HG03095 (cell line): ENCODE measurements at regions not wholly inside any gene's neighbourhood (a gene's known extent, or its start where the extent isn't known, plus 50 kb on each side); places are given as distances from the start of the nearest gene placed in this dataset.
"Not testable (repeated sequence)": the region's sequence is repeated elsewhere in the genome, so short reads cannot be mapped to it uniquely, and the experiment has no call there.

Experiments
- ATAC-seq: cut with Tn5 transposase; IDR thresholded peaks from one replicate; pipeline ENCODE4 v1.9.1; 2021; ENCODE audit warnings: moderate library complexity; ENCODE audit not compliant: unreplicated experiment

DNA sequence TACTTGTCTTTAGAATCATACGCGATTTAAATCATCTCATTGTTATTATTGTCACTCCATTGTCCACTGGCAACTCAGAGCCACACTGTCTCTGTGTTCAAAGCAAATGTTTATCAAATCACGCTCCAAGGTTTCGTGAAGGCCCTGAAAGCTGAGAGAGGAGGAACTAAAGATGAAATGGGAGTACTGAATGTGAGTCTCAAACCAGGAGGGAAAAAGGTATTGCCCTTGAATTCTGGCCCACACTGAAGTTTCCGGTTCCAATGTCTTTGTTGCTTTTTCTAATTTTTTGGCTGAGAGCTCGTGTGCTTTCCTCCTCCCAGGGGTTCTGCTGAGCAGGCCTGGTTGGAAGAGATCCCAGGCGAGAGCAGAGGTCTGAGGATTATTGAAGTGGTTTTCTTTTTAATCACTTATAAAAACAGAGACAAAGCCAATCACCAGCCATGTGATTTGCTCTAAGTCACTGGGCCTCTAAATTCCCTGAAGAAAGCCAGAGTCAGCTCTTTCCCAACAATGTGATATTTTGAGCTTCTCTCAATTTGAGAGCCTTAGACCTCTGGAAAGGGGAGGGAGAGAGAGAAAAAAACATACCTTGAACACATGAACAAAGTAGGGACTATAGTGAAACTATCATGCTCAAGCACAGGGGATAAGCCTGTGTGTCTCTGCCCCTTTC lies 420.8 kb upstream of the GRAMD2B start:
- no peak for ATAC-seq

DNA sequence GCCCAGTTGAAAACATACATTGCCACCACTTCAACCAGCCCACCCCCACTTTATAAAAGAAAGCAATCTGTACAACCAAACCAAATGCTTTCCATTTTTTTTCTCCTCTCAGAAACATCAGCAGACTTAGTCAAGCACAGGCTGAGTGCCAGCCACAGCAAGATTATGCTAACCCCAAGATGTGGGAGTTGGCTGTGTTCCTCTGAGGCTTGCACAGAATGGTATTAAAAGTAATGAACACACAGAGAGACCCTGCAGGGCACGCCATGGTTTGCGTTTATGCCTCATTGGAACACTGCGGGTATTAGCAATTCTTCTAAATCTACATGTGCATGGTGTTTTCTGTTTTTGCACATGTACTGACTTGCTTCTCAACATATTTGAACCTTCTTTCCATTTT lies 419.9 kb upstream of the GRAMD2B start:
- no peak for ATAC-seq

DNA sequence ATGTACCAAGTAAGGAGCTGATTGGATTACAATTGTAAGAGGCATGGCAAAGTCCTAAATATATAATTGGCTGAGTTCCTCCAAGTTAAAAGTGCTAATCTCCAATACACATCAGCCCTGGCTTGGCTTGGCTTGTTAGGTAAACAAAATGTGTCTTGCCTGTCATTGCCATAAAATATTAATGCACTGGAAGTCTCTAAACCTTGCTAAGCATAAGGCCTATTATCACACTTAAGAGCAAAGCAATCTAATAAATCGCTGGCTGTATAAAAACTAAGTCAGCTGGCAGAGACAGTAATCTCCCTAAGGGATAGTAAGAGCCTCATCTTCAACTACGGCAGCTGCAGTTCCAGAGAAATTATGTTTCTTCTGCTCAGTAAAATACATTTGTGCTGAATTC lies 418.6 kb upstream of the GRAMD2B start:
- no peak for ATAC-seq

DNA sequence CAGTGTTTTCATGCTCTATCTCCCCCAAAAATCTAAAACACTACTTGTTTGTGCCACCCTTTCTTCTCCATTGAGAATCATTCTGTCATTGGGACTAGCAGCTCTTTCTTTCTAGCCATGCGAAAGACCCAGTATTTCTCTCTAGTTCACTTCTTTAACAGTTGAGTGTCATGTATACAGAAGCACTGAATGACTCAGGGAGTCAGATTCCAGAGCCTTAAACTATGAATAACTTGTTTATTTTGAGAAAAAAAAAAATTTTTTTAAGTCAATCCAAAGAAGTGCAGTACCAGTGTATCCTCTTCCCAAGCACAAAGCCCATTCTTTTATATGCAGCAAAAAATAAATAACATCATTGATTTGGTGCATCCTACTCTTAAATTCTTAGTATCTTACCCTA lies 415.4 kb upstream of the GRAMD2B start:
- ATAC-seq: no peak

DNA sequence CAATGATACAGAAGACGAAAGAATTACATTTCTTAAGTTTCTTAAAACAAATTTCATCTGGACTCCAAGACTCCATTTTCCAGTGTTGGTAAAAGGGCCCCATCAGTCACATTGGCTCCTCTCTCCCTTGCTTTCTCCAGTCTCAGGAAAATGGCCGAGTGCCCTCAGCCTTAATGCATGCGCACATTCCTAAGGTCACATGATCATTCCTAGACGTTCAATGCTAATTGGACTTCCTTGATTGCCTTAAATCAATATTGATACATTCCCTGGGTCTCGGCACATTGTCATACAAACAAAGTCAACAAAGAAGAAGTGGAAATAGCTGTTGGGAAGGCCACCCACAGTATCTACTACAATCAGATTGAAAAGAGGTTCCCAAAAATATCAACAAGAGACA lies 413.6 kb upstream of the GRAMD2B start:
- ATAC-seq: no peak

DNA sequence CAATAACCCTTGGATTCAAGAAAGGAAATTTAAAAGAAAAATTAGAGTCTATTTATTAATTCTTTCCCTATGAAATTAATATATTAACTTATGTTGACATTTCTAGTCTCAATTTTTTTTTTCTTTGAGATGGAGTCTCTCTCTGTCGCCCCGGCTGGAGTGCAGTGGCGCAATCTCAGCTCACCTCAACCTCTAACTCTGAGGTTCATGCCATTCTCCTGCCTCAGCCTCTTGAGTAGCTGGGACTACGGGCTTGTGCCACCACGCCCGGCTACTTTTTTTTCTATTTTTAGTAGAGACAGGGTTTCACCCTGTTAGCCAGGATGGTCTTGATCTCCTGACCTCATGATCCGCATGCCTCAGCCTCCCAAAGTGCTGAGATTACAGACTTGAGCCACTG lies 411.7 kb upstream of the GRAMD2B start:
- not testable (repeated sequence) for ATAC-seq

DNA sequence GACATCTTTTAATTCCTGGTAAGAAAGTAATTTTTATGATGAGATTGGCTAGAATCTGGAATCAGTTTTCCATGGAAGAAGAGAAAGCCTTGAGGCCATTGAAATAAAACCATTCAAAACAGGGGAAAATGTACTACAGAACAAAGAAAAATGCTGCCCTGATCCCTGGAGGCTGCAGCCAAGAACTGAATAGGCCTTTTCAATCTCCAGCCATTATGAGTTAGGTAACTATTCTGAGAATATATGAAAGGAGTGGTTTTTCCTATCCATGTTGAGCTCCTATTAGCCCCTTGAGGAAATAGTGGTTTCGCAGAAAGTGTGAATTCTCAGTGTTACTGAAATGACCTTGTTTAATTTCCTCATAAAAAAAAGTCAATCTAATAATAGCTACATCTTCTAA lies 408.5 kb upstream of the GRAMD2B start:
- ATAC-seq: no peak

DNA sequence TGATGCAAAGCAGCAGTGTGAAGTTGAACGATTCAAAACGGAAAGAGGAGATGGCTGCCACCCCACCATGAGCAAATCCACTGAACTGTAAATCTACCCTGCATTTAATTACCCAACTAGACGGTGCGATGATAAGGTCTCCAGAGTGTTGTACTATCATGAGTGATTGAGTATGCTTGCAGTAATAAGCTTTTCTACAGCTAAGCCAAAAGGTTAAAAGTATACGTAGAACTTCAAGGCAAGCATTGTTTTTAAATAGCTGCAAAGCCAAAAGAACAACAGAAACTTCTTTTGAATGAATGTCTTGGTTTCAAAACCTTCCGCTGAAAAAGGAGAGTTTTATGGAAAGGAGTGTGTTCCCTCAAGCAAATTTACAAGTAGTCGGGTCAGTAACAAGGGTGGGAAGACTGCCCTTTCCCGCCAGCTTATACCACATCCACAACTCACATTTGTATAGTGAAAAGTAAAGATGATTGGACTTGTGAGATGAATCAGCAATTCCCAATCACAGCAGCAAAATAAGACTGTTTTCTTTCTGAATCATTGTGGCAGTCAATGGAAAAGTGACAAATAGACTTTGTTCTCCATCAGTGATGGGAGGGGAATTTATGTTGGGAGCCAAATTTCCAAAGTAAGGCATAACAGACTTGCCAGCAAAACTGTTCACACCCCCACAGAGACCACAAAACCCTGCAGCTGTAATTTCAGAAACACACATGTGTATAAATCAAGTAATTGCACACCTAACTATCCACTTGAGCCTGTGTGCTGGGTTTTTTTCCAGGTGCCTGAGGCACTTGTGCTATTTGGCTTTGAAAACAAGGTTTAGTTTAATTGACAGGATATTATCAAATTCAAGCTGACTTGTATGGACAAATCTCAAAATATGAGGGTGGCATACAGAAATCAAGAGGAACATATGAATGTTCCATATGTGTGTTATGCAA lies 407.7 kb upstream of the GRAMD2B start:
- ATAC-seq: no peak

DNA sequence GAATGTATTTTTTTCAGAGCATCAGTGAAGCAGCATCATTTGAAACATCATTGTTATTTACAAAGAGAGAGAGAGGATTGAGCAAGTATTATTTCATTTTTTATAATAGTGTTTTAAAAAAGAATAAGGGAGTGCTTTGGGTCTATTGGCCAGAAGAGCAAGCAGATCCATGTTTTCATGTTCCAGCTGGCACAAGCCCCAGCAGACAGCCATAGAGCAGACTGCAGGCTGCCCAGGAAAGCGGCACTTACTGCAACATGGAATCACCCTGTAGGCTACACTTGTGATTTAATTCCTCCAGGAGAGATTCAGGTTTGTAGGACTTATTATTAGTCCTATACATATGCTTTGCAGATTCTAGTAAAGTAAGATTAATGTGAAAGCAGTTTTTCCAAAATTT lies 407.0 kb upstream of the GRAMD2B start:
- ATAC-seq: no peak

DNA sequence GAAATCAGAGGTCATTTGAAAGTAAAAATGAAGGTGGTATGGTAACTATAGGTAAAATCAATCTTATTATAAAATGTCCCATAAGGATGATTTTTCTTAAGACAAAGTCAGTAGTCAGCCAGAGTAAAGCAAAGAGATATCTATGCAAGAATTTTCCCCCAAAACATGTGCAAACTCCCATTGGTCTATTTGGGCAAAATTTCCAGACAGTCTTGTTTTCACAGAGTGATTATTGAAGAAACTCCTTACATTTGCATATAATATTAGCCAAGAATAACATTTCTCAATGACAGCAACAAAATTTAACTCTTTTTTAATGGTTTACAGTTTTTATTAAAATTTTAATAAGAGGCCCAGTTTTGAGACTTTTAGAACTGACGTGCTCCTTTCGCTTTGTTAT lies 406.1 kb upstream of the GRAMD2B start:
- no peak for ATAC-seq

DNA sequence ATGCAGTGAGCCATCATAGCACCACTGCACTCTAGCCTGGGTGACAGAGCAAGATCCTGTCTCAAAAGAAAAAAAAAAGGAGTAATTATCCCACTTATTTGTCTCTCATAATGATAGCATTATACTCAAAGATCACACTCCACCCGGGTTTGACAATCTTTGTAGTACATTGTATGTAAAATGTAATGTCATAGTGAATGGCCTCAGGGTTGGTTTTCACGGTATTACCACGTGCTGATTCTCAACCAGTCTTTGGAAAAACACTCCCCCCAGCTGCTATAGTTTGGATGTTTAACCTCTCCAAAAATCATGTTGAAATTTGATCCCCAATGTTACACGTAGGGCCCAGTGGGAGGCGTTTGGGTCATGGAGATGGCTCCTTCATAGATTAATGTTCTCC lies 402.4 kb upstream of the GRAMD2B start:
- no peak for ATAC-seq

DNA sequence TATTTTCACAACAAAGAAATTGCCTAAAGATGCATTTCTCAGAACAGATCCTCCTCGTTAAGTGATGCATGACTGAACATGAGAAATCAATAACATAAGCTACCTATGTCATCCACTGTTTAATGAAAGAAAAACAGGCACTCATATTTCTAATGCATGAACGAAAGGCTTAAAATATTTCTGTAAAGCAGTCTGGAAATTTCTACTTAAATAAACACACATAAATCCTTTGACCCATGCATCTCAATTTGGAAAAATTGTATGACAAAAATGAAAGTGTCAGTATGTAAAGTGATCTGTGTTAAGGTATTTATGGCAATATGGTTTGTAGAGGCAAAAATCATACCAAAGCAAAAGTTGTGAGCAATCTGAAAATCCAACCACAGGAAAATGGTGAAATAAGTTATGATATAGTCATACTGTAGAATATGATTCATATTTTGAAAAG lies 399.2 kb upstream of the GRAMD2B start:
- no peak for ATAC-seq

DNA sequence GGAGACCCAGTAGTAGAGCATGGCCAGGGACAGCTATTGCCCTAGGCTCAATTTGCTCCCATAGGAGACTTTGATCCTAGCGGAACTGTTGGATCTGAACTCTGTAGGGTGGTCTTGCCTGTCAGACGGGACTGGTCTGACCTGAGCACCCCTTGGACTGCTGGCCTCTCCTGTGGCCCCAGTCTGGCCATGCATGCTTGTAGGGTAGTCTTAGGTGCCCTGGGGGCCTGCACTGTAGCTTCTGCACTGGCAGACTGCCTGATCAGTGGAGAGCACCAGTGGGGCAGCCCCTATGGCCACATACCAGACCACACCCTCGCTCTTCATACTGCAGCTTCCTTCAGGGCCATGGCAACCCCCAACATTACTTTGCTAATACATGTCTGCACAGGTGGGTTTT lies 396.1 kb upstream of the GRAMD2B start:
- ATAC-seq: no peak

DNA sequence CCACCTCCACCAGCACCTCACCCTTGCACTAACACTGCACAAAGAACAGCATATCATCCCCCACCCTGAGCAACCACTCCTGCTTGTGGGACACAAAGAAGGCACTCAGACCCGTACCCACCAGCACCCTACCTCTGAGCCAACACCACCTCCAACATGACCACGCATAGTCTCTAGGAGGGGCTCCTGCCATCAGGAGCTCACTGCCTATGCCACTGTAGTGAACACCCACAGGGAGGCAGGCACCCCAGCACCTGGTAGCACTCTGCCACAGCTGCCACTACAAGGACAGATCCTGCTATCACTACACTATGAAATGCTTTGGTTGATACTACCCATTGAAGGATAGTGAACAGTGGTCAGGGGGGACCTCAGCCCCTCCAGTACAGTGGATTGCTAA lies 395.6 kb upstream of the GRAMD2B start:
- no peak for ATAC-seq

DNA sequence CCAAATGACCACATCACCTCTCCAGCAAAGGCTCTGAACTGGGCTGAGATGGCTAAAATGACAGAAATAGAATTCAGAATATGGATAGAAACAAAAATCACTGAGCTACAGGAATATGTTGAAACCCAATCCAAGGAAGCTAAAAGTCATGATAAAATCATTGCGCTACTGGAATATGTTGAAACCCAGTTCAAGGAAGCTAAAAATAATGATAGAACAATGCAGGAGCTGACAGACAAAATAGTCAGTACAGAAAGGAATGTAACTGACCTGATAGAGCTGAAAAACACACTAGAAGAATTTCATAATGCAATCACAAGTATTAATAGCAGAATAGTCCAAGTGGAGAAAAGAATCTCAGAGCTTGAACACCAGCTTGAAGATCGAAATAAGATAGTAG lies 394.9 kb upstream of the GRAMD2B start:
- no peak for ATAC-seq

DNA sequence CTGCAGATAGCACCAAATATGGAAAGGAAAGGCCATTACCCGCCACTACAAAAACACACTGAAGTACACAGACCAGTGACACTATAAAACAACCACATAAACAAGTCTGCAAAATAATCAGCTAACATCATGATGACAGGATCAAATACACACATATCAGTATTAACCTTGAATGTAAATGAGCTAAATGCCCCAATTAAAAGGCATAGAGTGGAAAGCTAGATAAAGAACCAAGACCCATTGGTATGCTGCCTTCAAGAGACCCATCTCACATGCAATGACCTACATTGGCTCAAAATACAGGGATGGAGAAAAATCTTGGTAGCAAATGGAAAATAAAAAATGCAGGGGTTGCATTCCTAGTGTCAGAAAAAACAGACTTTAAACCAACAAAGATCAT lies 393.9 kb upstream of the GRAMD2B start:
- ATAC-seq: not testable (repeated sequence)

DNA sequence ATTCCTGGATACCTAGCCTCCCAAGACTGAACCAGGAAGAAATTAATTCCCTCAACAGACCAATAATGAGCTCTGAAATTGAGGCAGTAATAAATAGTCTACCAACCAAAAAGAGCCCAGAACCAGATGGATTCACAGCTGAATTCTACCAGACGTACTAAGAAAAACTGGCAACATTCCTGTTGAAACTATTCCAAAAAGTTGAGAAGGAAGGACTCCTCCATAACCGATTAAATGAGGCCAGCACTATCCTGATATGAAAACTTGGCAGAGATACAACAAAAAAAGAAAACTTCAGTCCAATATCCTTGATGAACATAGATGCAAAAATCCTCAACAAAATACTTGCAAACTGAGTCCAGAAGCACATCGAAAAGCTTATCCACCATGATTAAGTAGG lies 392.5 kb upstream of the GRAMD2B start:
- no peak for ATAC-seq

DNA sequence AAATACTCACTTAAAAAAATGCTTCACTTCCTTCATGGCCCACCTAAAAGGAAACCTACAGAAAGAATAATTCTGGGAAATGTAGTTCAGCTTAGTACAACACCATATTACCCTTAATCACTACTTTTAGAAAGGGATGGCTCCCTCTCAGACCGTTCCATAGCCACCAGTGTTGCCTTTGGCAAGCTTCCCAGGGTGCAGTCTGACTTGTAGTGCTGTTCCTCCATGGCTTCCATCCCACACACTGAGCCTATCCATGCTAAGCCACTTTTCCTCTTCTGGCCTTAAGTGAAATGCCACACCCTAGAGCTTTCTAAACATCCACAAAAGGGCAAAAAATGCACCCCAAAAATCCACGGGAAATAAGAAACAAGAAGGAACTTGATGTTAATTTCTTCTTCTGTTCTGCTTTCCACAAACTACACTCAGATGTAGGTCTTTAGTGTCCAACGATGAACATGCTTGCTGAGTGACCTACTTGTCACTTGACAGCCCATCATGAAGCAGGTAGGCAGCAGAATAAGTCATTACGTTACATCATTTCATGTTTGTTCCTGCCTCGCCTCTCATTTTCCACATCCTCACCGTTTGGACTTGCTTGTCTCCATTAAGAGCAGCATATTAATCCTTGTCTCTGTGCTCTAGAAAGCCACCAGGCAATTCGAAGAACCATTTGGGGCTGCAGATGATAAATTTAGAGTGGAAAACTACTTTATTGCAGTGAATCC lies 391.1 kb upstream of the GRAMD2B start:
- no peak for ATAC-seq

DNA sequence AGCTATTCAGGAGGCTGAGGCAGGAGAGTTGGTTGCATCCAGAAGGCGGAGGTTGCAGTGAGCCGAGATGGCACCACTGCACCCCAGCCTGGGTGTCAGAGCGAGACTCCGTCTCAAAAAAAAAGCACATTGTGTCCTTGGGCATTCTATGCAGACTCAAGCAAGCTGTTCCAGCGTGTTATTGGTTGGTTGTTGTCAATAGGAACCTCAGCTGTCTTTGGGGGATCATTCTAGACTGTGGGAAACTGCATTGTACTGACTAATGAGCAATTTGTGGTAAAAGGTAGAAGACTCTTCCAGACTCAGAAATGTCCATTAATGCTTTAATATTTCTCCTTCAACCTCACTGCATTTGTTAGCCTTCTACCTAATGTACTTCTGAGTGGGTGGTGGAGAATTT lies 379.5 kb upstream of the GRAMD2B start:
- no peak for ATAC-seq

DNA sequence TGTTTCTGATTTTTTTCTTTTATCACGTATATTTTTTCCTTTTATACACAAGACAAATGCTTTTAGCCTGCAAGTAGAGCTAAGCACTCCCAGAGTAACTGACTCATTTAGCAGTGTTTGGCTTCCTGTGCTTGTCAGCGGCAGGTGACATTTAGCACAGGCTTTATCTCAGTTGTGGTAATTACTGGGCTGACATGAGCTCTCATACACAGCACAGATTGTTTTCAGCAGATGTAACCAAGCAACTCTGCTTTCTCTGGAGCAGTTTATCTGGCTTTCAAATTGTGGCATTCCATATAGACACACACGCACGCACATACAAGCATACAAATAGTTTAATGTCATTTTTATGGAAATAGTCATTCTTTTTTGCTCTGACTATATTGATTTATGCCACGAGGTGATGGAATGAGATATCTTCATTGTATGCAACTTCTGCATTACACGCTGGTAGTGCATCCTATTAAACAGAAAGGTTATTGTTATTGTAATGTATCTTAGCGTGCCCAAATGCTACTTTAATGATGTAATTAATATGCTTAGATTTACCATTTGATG lies 379.0 kb upstream of the GRAMD2B start:
- ATAC-seq: no peak

DNA sequence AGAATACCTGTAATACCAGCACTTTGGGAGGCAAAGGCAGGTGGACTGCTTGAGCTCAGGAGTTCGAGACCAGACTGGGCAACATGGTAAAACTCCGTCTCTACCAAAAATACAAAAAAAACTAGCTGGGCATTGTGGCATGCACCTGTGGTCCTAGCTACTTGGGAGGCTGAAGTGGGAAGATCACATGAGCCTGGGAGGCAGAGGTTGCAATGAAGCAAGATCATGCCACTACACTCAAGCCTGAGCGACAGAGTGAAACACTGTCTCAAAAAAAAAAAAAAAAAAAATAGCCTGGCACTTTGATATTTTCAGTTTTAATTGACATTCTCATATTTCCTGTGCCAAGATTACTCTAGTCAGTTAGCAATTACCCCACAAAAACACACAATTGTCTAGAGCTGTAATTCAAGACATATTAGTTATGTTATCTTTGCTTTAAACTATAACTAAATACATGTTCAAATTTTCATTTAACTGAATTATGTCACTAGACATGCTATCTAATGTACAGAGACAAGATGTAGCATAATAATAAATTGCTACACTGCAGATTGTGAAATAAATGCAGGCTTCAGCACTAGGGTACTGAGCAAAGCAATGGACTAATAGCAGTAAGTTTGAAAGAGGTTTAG lies 378.2 kb upstream of the GRAMD2B start:
- ATAC-seq: no peak
